ENCODE measurements at regions not wholly inside any gene's neighbourhood (a gene's known extent, or its start where the extent isn't known, plus 50 kb on each side); places are given as distances from the start of the nearest gene placed in this dataset.

- TF ChIP-seq GATA2 (IDR thresholded peaks at IDR 0.05; ENCODE audit: low read depth, low read length) (no peak), GATA3 (IDR thresholded peaks at IDR 0.05; ENCODE audit: low read depth, low read length) (no peak)
Measured at GRCh38 chr2:71997843-71998242, 149.8 kb downstream of the CYP26B1 start.
